Bronchial epithelial cell (primary cell): ENCODE measurements at regions not wholly inside any gene's neighbourhood (a gene's known extent, or its start where the extent isn't known, plus 50 kb on each side); places are given as distances from the start of the nearest gene placed in this dataset.

ENCODE experiments used
- DNase-seq: peaks from one replicate; pipeline ENCODE4 v3.0.0-alpha.2; 2010; ENCODE audit warnings: low read depth
- FAIRE-seq: peaks from 2 replicates; lab custom pipeline; 2011; peaks lifted over from hg19 to GRCh38; lab: Jason Lieb, UNC
- H3K27me3 ChIP-seq: 2 replicates; pipeline ENCODE4 v1.5.1; 2011; ENCODE audit warnings: low read length; ENCODE audit not compliant: control insufficient read depth, insufficient read depth
- H3K36me3 ChIP-seq: 2 replicates; pipeline ENCODE4 v1.5.1; 2011; ENCODE audit warnings: low read length; ENCODE audit not compliant: control insufficient read depth, insufficient read depth
- H3K4me3 ChIP-seq: 2 replicates; pipeline ENCODE4 v1.5.1; 2011; ENCODE audit warnings: mild to moderate bottlenecking, low read depth, low read length, control low read depth
- CTCF ChIP-seq: IDR thresholded peaks from 2 replicates; pipeline ENCODE4 v1.5.1; 2011; ENCODE audit warnings: mild to moderate bottlenecking, moderate library complexity, low read length, control low read depth, inconsistent platforms; ENCODE audit not compliant: insufficient read depth, severe bottlenecking

- TF ChIP-seq CTCF, result no peak
- Histone ChIP-seq H3K4me3 (no peak overlapping the region), H3K36me3 (no peaks in the 10 kb centered on the region), H3K27me3 (no peaks in the 10 kb centered on the region)
- FAIRE-seq, result no peak
- DNase-seq, result peak; percentile 6
Observed at GRCh38 chr9:135275571-135276289, 188.3 kb downstream of the OLFM1 start.

- peak; percentile 60 for FAIRE-seq
- no peak for TF ChIP-seq CTCF
- Histone ChIP-seq H3K27me3 (no peaks in the 10 kb centered on the region), H3K4me3 (no peak overlapping the region), H3K36me3 (no peaks in the 10 kb centered on the region)
- DNase-seq, result no peak
Observed at GRCh38 chr9:135277219-135278201, 190.0 kb downstream of the OLFM1 start.

- no peaks in the 10 kb centered on the region for H3K36me3 ChIP-seq
- no peak for DNase-seq
- no peak for FAIRE-seq
- no peak for TF ChIP-seq CTCF
- H3K27me3 ChIP-seq, result no peaks in the 10 kb centered on the region
- no peak overlapping the region for H3K4me3 ChIP-seq
Observed at GRCh38 chr9:135278586-135278985, 191.1 kb downstream of the OLFM1 start.

- H3K27me3 ChIP-seq, result no peaks in the 10 kb centered on the region
- H3K36me3 ChIP-seq, result no peaks in the 10 kb centered on the region
- DNase-seq, result no peak
- FAIRE-seq, result no peak
- no peak overlapping the region for H3K4me3 ChIP-seq
- TF ChIP-seq CTCF, result no peak
Observed at GRCh38 chr9:135279385-135279784, 191.9 kb downstream of the OLFM1 start.

- DNase-seq (no peak), FAIRE-seq (no peak)
- Histone ChIP-seq H3K36me3 (no peaks in the 10 kb centered on the region), H3K4me3 (no peak overlapping the region), H3K27me3 (no peaks in the 10 kb centered on the region)
- TF ChIP-seq CTCF, result no peak
Observed at GRCh38 chr9:135279834-135280393, 192.4 kb downstream of the OLFM1 start.
